Activated CD4-positive, alpha-beta T cell treated with anti-CD3 and anti-CD28 coated beads, Interleukin-2, amount 50 U/mL, for 16 hours (primary cell): ENCODE measurements at regions not wholly inside any gene's neighbourhood (a gene's known extent, or its start where the extent isn't known, plus 50 kb on each side); places are given as distances from the start of the nearest gene placed in this dataset.
"Not testable (repeated sequence)": the region's sequence is repeated elsewhere in the genome, so short reads cannot be mapped to it uniquely, and the experiment has no call there.

Experiments
- DNase-seq: peaks from one replicate; pipeline ENCODE4 v3.0.0-alpha.2; 2020

DNA sequence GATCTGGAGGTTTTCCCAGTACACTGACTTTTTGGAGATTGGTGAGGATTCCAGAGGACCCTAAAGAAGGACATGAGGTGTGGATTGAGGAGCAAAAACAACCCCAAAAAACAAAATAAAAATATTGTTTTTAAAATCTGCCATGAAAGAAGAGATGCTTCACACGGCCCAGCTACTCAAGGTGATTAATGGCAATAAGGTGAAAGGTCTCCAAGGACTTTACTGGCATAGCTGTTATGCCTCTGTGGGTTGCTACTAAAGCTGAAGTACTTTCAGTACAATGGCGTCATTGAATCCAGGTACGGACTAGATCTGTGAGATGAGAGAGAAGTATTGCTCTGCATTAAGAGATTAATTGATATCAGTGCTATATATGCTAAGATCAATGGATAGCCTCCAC, 606.4 kb downstream of the TDRD15 start:
- no peak for DNase-seq

DNA sequence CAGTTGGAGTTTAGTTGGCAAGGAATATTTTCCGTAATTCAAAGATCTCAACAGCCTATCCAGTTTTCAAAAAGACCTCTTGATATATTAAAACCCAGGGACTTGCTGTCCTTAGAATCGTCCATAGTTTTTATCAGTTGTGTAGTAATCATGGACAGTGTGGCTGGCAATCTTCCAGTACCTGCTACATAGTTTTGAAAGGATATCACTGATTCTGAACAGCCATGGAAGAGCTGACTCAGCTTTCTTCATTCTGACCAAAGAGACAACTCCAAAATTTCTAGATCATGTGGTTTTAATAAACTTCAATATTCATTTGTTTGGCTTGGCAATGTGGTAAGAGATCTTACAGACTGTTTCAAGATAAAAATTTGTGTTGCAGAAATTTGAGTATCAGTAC, 616.7 kb downstream of the TDRD15 start:
- DNase-seq = no peak

DNA sequence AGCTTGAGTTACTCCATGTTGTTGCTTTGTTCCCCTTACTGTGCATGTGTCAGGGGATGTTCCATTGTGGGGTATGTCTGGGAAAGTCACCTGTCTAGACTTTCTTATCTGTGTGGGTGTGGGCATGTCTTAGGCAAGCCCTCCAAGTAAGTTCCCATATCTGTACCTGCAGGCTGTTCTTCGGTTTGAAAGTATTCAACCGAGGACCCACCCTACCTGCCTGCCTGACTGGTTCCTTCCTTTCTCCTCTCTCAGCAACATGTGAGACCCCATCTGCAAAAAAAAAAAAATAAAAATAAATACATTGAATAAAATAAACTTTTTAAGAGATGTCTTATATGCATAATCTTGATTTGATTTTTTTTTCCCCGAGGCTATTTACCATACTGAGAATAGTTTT, 622.7 kb downstream of the TDRD15 start:
- DNase-seq = no peak

DNA sequence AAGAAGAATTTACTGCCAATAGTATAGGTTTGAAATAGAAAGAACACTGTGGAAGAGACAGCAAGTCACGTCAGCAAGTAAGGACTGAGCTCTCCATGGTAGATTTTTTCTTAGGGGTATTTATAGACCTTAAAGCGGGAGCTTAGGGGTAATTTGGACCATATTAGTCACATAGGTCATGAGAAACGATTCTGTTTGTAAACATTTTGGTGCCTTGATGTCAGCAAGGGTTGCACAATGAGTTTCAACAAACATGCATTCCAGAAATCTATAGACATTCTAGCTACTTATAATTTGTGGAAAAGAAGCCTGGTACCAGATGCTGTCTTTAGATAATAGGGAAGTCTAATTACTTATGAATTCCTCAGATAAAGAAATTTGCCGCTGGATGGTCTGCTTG, 624.7 kb downstream of the TDRD15 start:
- DNase-seq = no peak

DNA sequence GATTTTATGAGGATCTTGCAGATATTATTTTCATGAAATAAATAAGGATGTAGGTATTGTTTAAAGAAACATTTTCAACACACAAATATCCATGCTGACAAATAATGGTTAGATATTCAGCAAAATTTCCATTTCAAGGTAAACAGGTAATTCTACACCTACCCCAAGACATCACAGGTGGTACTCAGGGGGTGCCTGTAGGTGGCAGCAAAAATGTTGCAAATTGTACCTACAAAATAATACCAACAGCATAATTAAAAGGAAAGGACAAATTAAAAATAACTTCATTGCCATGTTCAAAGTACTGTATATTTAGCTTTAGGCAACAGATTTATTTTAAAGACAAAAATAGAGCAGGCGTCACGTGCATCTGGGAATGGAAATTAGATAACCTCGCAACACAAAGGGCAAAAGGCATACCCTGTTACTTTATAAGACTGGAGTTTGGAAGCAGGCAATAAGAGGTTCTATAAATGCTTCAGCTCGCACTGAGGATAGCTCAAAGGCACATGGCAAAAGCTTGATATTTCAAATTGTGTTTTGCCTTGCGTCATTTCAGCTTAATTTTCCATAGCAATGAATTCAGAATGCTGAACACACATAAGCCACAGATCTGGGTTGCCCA, 630.5 kb downstream of the TDRD15 start:
- no peak for DNase-seq

DNA sequence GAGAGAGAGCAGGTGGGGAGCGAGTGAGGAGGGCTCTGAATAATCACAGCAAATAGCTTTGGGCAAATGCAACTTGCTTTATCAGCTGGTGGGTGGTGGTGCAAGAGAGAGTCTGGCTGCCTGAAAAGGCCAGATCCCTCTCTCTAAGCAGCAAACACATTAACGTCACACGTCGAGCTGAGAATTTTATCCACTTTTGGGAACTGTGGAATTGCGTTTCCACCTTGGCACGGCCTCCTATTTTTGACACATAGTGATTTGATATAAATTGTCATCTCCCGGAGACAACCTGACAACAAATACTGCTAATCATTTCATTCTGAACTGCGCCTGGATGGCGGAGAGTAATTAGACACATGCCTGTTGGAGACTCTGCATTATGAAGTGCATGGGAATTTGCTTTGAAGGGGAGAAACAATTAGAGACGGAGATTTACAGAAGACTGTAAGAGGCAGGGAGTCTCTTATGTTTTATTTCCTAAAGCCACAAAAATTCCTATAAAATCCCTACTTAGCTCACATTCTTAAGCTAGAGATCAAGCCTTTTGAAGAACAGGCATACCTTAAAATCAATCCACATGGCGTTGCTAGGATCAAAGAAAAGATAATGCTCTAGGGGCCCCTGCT, 634.1 kb downstream of the TDRD15 start:
- DNase-seq = no peak

DNA sequence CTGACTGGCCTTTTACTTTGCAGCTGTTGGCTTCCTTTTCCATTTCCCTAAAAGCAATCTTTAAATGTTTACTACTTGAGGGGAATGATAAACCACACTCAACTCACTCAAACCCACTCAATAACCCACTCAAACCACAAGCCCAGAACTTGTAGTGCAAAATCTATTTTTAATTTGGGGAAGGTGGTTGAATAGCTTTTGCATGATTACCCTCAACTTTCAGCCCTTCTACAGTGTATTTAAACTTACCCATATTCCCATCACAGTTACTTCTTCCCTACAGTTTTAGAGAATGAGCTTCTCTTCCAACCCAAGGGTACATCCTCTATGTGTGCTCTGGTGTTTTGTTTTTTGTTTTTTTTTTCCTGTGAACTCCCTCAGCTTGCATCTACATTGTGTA, 636.1 kb downstream of the TDRD15 start:
- no peak for DNase-seq

DNA sequence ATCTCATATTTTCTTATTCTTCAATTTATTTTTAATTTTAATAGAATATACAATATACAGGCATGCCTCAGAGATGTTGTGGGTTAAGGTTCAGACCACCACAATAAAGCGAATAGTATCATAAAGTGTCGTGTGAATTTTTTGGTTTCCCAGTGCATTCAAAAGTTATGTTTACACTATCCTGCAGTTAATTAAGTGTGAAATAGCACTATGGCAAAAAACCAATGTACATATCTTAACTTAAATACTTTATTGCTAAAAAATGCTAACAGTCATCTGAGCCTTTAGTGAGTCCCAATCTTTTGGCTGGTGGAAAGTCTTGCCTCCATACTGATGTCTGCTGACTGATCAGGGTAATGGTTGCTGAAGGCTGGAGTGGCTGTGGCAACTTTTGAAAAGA, 637.6 kb downstream of the TDRD15 start:
- no peak for DNase-seq

DNA sequence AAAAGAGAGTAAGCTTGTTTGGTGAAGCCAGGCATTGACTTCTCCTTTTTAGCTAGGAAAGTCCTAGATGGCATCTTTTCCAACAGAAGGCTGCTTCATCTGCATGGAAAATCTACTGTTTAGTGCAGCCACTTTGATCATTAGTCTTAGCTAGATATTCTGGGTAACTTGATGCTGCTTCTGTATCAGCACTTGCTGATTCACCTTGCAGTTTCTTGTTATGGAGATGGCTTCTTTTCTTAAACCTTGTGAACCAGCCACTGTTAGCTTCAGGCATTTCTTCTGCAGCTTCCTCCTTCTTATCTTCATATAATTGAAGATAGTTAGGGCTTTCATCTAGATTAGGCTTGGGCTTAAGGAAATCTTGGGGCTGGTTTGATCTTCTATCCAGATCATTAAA, 639.7 kb downstream of the TDRD15 start:
- no peak for DNase-seq

DNA sequence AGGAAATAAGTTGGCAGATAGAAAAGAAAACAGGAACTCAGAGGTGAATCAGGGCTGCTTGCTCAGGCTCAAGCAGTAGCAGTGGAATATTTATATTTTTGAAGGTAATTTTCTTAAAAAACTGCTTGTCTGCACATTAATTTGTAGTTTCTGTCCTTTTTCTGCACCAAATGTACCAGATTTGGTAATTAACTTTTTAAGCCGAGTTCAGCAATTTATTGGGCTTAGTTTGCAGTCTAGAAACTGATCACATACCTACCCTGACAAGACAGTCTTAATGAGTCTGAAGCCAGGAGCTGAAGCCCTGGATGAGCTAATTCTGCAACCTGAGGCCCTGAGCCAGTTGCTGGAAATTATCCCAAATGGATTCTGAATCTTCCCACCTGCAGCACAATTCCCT, 647.0 kb downstream of the TDRD15 start:
- no peak for DNase-seq

DNA sequence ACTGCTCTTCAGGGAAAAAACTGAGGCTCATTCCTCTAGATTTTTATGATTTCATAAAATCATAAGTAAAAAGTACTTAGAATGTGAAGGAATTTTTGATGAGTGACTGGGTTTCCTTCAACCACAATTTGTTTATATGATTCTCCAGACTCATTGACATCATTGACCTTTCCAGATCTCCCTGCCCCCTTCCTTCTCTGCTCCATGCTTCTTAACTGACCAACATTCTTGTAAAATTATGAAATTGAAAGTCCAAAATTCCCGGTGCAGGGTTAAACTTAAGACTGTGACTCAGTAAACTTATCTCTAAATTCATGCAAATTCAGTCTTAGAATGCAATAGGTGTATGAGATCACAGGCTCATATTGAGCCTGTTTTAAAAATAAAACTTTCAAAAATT, 648.9 kb downstream of the TDRD15 start:
- DNase-seq = no peak

DNA sequence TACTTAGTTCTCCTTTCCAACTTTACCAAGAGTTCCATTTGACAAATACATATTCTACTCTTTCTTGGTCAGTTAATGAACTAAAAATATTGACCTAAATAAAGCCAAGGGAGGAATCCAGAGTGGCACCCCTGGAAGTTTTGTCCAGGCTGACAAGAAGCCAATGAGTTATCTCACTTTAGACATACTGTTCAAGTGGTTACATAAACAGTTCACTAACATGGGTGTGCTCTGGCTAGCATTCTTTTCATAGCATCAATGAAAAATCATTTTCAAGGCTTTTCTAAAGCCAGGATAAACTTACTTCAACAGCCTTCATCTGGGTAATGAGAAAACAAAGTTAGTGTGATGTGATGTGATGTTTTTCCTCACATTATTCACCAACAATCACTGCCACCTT, 649.4 kb downstream of the TDRD15 start:
- no peak for DNase-seq

DNA sequence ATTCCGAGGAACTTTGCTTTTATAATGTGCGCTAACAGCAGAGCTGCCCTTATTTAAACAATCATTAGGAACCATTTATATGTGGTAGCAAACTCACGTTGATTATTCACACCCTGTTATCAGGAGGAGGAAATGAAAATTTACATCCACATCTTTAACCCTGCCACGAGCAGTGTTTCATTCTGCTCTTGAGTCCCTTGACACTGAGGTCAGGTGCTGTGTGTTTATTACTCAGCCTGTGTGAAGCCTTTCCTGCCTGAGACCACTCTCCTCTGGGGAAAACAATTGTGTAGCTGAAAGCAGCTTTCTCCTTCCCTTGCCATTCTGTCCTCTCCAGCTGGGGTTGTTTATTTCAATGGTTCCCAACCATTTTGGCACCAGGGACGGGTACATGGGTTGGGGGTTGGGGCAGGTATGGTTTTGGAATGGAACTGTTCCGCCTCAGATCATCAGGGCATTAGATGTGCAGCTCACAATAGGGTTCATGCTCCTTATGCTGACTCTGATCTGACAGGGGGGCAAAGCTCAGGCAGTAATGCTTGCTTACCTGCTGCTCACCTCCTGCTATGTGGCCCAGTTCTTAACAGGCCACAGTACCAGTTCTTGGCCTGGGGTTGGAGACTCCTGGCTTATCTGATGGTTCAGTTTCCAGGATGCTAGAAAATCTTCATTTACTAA, 651.1 kb downstream of the TDRD15 start:
- no peak for DNase-seq

DNA sequence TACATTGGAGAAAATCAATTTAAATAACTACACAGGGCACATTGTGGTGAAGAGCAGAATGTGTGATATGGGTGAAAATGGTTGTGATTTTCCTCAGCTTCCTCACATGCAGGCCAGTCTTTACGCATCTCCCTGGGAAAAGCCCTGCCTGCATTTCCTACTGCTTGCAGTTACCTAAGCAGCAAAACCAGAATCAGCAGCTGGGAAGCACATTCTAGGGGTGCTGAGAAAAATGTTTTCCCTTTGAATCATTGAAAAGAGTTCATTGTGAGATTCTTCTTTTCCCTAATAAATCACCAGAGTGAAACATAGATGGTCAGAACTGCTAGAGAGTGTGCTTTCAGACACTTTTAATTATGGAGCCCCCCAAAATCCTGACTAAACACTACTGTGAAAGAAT, 656.0 kb downstream of the TDRD15 start:
- no peak for DNase-seq

DNA sequence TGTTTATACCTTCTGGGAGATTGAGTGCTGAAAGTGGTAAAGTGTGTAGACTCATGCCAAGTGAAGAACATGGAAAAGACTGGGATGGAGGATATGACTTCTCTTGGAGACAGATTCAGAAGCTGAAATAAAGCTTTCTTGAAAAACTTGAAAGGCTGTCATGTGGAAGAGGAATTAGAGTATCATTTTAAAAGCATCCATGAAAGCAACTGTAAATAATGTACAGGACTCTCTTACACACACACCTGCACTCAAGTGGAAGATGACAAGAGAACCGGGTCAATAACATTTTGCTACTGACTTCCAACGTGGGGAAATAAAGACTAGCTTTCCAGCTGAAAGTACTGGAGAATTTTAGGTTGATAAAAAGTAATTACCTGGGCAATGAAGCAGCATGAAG, 658.2 kb downstream of the TDRD15 start:
- no peak for DNase-seq

DNA sequence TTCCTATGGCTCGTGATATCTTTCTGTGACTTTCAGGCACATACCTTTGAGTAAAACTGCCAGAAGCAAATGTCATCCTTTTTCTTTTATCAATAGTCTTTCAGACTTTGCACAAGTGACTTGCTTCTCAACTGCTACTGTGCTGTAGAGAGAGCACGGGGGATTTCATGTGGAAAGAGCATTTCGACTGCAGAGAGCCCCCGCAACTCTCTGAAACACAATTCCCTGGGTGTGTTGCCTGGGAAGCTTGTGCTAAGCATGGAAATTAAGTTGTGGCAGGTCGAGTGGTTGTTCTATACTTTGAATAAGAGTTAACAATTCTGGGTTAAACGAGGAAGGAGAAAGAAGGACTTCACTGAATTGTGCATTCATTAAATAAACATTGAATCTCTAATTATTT, 659.1 kb downstream of the TDRD15 start:
- DNase-seq = no peak

DNA sequence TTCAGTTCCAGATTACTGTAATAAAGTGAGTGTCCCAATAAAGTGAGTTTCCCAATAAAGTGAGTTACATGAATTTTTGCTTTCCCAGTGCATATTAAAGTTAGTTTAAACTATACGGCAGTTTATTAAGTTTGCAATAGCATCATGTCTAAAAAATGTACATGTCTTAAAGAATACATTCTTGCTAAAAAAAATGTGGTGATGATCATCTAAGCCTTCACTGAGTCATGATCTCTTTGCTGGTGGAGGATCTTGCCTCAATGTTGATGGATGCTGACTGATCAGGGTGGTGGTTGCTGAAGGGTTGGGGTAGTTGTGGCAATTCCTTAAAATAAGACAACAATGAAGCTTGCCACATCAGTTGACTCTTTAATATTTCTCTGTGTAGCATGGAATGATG, 664.2 kb downstream of the TDRD15 start:
- no peak for DNase-seq

DNA sequence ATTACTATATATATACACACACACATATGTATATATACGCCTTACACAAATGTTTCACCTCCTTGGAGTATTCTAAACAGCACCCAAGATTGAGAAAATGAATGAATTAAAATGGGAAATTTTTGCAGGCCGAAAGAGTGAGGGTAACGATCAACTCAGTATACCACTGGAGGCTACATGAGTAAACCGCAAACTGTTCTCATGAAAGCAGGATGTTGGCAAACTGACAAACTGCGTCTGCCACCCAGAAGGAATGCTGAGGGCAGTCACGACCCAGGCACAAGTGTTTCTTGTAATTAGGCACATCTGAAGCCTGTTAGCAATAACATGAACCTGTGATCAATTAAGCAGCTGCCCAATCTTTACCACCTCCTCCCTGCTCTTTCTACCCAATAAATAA, 666.5 kb downstream of the TDRD15 start:
- DNase-seq = not testable (repeated sequence)

DNA sequence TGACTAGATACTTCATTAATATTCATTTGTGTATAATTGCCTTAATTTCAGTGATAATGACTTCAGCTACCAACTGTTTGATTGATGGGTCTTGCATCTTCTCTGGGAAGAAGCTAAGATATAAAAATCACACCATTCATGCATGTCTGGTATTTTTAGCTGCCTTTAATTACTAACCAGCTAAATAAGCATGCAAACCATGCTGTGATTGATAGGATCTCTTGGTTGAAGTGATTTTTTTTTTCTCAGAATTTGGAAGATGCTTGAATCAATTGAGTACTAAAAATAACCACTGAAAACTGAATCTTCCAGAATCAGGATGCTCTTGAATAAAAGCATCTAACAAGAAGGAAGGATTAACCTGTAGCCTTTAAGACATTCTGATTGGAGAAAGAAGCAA, 668.8 kb downstream of the TDRD15 start:
- DNase-seq = no peak

DNA sequence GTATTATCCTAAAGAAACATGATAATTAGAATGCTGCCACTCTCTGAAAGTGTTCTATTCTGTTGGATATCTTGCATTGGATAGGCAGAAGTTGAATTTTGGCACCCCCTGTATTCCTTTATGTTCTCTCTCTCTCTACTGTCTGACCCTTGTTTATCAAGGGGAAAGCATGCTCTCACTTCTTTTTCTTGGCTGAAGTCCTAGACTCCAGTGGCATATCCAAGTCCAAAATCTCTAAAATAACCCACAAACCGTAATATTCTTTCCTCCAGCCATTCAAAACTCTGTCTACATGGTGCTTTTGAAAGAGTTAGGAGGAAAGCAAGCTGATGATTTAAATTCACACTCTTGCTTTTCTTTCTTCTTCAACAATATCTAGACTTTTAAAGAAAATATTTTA, 669.7 kb downstream of the TDRD15 start:
- DNase-seq = no peak

DNA sequence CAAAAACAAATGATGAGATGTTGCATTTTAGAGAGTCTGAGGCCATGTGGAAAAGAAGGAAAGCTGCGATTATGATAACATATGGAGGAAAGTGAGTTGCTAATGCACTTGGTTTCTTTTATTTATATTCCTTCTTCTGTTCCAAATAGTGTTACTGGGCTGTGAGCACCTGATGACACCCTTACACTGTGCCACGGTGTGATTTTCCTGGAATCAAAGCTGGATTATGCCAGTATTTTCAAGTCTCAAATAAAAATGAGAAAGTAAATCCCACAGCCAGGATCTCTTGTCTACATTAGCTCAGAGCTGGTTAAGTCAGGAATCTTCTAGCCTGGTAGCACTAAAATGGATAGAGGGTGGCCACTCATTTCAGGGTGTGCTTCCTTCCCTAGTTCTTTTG, 670.8 kb downstream of the TDRD15 start:
- DNase-seq = no peak

DNA sequence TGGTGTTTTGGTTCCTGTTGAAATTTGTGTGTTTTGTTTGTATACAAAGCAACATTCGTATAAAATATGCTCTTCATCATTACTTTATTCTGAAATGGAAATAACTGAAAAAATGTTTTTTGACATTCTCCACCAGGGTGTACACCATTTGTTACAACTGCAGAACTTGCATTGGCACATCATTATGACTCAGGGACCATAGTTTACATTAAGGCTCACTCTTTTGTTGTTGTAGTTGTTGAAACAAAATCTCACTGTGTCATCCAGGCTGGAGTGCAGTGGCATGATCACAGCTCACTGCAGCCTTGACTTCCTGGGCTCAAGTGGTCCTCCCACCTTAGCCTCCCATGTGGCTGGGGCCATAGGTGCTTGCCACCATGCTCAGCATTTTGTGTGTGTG, 676.6 kb downstream of the TDRD15 start:
- DNase-seq = no peak

DNA sequence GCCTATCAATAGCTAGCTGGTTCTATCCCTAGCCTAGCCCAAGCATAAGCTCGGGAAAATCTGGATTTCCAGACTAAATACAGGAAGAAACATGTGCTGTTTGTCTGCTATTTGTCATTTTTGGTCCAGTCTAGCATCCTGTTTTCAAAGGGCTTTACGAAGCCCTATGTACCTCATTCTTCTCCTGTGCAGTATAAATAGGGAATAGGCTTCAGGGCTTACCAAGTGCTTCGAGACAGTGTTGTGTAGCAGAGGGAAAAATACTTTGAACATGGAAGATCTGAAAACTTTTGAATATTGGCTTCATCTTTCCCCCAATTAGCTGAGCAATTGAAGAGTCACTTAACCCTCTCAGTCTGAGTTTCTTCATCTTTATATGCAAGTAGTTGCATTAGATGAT, 679.8 kb downstream of the TDRD15 start:
- DNase-seq = no peak

DNA sequence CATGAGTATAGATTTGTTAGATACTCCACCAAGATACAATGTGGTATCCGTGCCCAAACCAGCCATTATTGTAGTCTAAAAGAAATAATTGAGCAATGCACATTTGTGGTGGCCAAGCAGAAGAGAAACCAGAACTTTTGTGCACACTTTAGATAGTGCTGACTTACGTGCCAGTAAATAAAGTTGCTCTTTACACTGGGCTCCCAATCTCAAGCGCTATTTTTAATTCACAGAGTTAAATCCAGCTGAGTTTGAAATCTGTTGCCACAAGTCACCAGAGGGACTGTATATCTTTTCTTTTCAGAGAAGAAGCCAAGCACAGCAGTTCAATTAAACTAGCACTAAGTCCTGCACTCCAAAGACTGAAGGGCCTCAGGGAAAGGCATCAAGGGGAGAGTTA, 680.4 kb downstream of the TDRD15 start:
- no peak for DNase-seq

DNA sequence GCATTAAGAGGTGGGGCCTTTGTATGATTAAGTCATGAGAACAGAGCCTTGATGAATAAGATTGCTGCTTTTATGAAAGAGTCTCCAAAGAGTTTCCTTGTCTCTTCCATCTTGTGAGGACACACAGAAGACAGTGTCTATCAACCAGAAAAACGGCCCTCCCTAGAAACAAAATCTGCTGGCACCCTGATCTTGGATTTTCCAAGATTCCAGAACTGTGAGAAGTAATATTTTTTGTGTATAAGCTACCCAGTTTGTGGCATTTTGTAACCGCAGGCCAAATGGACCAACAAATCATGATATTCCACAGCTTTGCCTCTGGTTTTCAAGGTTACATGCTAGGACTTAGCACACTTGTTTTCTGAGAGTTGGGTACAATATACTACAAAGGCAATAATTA, 687.8 kb downstream of the TDRD15 start:
- DNase-seq = no peak
